RKO (cell line): ENCODE measurements at regions not wholly inside any gene's neighbourhood (a gene's known extent, or its start where the extent isn't known, plus 50 kb on each side); places are given as distances from the start of the nearest gene placed in this dataset.

ENCODE experiments used
- DNase-seq: peaks from one replicate; pipeline ENCODE4 v3.0.0-alpha.2; 2016; ENCODE audit warnings: low spot score

DNA sequence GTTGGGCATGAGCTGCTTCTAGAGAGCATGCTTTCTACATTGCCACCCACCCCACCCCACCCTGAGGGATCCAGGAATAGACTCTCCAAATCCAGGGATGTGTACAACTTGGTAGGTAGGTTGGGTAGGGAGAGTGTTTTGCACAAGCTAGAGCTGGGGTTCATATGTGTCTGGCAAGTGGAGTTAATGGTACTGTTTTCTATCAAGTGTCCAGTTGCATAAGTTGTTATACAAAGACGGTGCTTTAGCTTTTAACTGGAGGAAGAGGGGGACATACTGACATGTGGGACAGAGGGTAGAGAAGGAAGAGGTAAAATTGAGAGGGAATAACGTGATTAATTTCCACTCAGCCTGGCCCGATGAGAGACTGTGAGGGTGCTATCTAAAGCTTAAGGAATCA, 51.0 kb upstream of the TNC start:
- no peak for DNase-seq

DNA sequence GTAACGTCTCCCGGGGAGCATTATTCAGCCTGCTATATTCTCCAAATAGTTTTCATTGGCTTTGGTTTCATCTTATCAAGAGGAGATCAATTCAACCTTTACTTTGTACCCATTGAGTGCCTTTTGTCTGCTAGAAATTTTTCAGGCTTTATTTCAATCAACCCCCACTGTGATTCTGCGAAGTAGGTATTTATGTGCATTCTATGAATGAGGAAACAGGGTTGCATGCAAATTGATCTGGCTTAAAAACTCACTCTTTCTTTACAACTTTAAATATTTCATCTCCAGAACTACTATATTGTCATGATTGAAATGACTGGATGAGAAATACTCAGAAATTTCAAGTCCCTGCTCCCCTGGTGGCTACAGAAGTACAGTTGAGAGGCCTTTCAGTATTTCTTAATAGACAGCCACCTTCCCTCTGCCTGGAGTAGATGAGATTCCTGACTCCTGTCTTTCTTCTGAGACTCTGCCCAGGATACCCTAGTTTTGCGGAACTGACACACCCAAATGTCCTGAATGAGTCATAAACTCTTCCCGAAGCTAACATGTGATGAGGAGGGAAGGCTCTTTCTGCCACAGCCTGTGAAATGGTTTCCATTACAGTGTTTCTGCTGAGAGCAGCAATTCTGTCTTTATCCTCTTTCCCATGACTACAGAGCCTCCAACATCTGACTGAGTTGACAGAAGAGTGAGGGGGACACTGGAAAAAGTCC, 52.6 kb upstream of the TNC start:
- DNase-seq, result peak; percentile 44

DNA sequence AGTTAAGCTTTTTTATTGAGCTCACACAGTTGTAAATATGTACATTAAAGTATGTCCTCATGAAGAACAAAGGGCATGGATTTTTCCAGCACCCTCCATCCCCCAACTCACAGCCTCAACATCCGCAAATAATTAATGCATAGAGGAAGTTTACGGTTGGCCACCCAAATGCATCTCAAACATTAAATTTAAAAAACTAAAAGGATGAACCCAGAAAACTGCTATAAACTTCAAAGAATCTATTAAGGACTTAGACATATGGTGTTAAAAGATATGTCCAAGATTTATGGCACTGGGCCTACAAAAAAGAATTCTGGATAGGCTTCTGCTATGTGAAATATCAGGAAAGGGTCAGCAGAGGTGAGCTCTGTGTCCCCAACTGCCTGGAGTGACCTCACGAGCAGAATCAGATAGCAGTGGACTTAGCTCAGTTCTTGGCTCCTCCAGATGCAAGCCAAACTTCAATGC, 54.0 kb upstream of the TNC start:
- DNase-seq, result no peak

DNA sequence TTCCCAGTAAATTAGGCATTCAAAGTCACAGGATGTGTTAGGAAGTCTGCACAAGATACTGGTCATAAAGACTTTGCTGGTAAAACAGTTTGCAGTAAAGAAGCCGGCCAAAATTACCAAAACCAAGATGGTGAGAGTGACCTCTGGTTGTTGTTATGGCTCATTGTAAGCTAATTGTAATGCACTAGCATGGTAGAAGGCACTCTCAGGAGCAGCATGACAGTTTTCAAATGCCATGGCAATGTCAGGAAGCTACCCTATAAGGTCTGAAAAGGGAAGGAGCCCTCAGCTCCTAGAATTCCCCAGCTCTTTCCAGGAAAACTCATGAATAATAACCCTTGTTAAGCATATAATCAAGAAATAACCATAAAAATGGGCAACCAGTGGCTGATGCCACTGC, 64.3 kb upstream of the TNC start:
- DNase-seq, result no peak

DNA sequence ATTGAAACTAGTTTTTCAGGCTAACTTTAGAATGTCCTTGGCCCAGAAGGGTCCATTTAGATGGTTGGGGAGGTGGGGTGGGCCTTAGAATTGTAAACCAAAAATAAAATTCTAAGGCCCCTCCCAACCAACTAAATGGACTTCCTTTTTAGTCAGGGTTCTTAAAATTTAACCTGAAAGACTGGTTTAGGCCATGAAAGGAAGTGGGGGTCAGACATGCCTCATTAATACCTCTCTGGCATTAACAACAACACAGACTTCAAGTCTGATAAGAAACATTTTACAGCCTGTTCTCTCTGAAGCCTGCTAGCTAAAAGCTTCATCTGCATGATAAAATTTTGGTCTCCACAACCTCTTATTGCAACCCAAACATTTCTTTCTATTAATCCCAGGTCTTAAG, 65.5 kb upstream of the TNC start:
- no peak for DNase-seq

DNA sequence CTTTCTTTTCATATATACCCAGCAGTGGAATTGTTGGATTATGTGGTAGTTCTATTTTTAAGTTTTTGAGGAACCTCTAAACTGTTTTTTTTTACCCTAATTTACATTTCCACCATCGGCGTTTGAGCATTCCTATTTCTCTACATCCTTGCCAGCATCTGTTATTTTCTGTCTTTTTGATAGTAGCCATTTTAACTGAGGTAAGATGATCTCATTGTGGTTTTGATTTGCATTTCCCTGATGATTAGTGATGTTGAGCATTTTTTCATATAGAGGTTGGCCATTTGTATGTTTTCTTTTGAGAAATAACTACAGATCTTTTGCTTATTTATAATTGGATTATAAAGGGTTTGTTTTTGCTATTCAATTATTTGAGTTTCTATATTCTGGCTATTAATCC, 71.7 kb upstream of the TNC start:
- DNase-seq, result no peak

DNA sequence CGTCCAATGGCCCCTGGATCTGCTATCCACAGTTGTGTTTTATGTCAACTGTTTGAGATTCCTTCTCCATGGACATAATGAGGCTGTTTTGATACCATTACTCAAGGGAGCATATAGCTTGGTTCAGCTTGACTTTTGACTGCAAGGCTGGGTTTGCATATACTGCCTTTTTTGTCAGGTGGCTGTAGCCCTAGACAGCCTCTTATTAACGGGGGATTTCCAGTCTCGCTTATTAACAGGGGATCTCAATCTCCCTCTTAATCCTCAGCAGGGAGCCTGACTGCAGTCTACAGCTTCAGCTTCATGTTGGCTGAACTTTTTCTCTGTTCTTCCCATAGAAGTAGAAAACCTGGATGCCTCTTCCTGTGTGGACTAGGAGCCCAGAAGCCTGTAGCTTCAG, 73.7 kb upstream of the TNC start:
- DNase-seq, result no peak

DNA sequence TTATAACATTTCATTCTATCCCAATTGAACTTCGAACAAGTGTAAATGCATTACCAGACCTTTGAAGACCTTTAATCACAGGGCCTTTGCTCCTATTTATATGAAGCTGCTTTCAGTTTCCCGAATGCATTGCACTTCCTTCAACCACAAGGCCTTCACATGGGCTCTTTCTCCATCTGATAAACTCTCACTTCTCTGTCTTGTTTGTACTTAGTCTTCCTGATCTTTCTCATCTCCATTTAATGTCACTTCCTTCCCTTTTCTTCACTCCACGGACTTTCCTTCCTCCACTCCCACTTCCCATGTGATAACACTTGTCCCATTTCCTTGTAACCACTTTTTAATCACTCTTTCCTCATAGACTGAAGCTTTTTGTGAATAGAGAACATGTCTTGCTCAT, 74.3 kb upstream of the TNC start:
- no peak for DNase-seq

DNA sequence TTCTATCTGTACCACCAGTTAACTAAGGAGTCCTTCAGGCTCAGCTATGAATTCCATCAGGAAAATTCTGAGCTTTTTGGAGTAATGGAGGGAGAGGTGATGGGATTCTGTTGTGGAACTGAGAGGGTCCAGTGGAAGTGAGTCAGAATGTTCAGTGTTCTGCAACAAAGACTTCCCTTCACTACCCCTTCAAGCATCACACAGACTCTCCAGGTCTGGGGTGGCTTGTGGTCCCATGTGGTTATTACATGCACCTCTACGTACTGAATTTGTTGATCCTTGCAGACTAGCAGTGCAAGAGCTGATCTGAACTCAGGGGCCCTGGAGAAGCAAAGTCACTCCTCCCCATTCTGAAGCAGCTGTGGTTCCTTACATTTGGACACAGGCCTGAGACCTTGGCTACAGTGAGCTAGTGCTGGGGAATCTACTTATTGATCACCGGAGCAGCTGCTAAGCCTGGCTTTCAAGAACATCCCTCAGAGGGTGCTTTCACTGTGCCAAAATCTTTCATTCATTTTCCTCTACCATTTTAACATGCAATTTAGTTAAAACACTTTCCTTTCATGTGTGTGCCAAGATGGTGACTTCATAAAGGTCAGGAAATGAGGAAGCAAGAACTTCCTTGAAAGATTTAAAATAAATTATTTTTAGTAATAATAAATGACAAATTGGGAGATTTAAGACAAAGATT, 75.0 kb upstream of the TNC start:
- DNase-seq, result no peak

DNA sequence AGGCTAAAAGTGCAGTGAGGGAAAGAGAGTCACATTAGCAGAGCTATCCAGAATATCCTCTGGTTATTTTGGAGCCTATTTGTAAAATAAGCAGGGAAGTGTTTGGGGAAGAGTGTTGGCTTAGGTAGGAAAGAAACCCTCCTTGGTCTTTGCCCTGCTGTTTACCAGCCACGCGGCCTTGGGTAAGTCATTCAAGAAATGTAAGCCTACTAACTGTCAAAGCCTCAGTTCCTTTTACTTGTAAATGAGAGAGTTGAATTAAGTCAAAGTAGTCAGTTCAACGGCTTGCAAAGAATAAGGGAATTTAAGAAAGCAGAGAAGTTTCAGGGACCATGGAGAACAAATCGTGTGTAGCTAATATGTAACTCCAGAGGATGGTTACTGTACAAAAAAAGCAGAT, 75.8 kb upstream of the TNC start:
- no peak for DNase-seq

DNA sequence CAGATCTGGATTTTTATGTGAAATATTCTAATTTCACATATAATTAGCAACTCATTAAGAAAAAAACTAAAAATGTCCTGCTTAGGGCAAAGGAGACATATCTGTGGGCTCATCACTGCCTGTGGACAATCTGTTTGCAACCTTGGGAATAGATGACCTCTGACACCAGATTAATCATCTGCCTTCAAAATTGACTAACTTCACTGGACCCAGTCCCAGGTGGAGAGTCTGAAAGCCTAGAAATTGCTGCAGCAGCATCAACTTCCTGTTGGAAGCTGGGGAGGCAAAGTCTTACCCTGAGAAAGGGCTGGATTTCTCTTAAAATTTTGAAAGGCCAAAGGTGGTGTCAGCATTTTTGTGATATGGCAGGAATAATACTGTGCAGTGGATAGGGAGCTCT, 76.3 kb upstream of the TNC start:
- no peak for DNase-seq

DNA sequence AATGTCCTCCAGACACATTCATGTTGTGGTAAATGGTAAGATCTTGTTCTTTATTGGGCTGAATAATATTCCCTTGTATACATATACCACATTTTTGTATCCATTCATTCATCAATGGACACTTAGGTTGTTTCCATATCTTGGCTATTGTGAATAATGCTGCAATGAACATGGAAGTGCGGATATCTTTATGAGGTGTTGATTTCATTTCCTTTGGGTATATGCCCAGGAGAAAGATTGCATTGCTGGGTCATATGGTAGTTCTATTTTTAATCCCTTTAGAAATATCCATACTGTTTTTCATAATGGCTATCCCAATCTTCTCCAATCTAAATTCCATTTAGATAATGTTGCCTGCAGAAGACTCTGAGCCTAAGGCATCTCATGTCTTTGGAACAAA, 78.0 kb upstream of the TNC start:
- no peak for DNase-seq

DNA sequence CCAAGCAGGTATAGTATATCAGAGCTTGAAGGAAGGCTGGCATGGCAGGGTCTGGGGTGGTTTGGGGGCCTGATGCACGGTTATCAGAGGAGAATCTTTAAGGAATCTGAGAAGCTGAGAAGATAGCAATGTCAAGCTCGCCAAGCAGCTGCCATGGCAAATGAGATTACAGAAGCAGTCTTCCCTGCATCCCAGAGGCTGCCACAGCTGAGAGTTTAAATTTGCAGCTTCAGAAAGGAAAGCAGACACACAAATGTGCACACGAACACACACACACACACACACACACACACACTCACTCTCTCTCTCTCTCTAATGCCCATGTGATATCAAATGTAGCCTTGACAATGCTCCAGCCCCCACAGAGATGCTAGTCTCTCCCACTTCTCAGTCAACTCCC, 79.0 kb upstream of the TNC start:
- no peak for DNase-seq

DNA sequence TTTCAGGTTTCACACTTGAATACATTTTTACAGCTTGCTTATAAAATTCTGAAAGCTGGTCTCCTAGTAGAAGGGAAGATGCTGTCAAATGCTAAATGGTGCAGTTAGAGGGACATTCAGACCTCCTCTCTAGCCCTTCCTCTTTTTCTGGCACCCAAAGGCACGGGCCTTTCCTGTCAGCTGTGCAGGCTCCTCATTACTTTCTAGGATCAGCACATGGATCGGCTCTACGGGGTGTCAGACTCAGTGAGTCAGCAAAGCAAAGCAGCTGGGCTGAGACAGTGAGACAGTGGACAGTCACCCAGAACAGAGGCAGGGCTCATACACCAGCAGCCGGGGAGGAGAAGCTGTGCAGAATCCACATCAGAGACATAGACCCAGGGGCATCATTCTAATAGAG, 80.0 kb upstream of the TNC start:
- peak; percentile 74 for DNase-seq

DNA sequence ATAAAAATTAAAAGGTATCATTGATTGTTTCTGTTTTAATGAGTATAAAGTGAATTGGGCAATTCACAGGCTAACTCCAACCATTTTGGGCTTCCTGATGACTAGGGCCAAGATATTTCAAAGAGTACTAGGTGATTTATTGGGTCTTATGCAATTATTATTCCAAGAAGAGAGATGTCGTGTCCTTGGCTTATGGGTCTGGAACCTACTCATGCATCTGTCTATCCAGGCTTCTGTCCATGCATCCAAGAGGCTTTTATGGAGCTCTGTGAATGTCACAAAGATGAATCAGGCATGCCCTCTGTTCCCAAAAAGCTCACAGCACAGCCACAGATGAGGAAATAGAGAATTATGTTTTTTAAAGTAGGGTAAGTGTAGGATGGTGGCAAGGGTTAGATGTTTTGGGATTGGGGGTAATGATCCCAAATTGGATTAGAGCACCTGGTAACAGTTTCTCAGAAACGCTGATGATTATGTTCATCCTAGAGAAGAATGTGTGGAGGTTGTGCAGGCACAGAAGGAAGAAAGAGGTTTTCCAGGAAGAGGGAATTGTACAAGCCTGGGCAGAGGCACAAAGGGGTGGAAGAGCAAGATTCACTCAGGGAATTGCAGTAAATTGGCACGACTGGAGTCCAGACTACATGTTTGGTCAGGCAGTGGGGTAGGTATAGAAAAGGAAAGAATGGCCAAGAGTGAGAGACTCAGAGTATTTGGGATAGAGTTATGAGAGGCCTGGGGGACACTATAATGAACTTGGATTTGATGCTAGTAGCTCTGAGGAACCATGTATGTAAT, 83.0 kb upstream of the TNC start:
- DNase-seq, result no peak

DNA sequence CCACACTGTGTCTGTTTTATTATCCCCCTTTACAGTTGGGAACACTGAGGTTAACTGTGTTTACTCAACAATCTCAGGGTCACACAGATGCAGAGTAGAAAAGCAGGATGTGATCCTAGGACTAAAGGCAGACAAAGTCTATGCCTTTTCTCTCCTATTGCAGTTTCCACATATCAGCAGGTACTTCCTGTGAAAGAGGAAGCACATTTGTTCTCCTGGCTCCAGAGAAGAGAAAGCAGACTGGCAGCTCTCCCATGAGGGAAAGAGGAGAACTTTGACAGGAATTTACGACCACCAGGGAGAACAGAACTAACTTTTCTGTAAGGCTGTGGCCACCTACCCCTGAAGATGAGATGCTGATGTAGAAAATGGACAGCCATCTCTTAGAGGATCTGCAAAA, 84.2 kb upstream of the TNC start:
- no peak for DNase-seq

DNA sequence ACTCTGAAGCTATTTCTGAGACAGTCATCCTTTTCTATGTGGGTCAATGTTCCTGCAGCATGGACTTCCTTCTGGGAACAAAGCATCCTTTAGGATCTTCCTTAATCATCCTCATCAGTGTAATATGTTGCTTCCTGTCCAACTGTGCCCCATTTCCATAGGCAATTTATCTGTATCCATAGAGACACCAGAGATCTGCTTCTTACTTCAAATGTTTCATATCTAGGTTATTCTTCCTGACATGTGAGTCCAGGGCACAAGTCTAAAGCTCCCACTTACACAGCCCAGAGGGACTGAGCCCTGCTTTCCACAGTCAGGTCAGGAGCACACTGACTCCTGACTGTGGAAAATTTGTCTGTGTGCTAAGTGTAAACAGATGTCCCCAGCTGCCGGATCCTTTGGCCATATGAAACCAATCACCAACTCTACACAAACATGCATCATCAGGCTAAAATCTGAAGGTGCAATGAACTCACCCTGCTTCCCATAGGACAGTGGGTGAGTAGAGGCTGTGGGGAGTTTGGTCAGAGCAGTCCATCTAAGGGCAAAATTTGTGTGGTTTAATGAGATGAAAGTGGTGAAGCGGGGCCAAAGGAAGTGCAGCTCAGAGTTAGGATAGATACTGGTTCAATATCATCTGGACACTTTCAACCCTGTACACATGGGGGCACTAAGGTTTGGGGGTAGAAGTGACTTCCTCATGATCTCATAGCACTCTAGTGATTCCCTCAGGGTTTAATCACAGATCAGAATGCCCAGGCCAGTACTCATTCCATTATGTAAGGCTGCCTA, 85.2 kb upstream of the TNC start:
- no peak for DNase-seq

DNA sequence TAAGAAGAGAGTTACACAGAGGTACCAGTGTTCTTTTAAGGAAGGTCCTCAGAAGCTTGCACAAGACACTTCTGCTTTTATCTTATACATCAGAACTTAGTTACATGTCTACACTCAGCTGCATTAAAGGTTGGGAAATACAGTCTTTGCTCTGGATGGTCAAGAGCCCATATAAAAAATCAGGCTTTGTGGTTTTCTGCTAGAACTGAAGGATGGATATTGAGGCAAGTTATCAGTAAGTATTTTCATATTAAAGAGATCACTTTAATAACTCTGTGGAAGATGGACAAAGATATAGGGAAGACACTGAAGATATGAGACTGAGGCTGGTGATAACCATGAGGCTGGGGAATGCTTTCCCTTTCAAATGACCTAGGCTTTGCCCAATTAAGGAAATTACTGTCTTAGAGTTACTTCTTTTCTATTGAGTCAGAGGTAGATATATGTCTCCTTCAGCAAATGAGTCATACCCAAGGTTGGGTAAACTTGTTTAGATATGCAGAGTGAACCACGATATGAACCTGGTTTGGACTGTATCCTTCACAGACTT, 87.0 kb upstream of the TNC start:
- DNase-seq, result peak; percentile 59

DNA sequence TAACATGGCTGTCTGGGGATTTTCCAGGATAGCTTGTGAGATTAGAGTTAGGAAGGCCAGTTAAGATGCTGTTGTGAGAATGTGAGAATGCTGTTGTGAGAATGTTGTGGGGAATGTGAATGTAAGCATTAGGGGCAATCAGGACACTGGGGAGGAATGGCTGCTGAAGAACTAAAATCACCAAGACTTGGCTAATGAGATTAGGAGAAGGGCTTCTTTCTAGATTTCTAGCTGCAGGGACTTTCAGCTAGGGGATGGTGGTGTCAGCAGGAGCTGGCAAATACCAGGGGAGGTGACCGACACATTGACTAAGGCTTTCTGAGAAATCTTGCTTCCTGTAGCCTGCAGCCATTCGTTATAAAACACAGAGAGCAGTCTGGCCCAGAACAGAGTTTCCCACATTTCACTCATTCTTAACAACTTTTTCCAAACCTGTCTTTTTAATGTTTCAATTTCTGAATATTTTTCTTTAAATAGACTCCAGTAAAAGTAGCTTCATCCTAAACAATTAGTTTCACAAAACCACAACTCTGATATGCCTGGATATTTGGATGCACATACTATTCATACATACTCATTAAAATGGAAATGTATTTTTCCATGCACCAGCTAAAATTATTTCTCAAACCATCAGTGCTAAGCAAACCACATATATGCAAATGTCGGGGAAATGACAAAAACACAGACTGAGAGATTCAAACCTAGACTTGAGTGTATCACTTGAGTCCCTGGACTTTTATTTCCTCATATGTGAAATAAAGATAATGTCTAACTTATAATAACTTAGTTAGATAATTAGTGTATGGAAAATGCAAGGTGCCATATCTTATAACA, 89.3 kb upstream of the TNC start:
- no peak for DNase-seq

DNA sequence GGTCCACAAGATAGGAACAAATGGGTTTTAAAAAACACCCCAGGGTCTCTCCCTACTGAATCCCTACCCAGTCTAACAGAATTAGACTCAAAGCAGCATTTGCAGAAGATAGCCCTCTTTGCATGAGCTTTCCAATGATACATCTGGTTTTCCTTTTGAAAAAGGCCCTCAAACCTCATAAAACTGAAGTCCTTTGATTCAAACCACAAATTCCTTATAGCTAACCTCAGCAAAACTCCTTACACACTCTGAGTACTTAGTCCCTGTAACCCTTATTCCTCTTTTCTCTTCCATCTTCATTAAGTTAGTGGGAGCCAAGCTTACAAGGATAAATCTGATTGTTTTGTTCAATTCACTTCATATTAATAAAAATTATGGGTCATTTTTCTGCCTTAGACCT, 90.5 kb upstream of the TNC start:
- no peak for DNase-seq
